ENCODE measurements at regions not wholly inside any gene's neighbourhood (a gene's known extent, or its start where the extent isn't known, plus 50 kb on each side); places are given as distances from the start of the nearest gene placed in this dataset.

- peaks cover 46% of the 10 kb centered on the region for H3K27me3 ChIP-seq (ENCODE audit: control insufficient read depth, extremely low read depth, insufficient read depth, low read length)
- no peak for DNase-seq (ENCODE audit: low read depth, low spot score)
- no peaks in the 10 kb centered on the region for H3K79me2 ChIP-seq (ENCODE audit: control insufficient read depth, insufficient read depth, low read length)
- no peak overlapping the region for H3K9ac ChIP-seq (ENCODE audit: control insufficient read depth, extremely low read depth, insufficient read depth, low read length)
- TF ChIP-seq EZH2 (IDR thresholded peaks at IDR 0.05; ENCODE audit: low read length), result no peak
- no peak for TF ChIP-seq CTCF (optimal IDR thresholded peaks at IDR 0.05 in 1 of 3, IDR thresholded peaks at IDR 0.05 in 1 of 3, conservative IDR thresholded peaks at IDR 0.05 in 1 of 3; ENCODE audit: extremely low read depth in 1 of 3, insufficient read depth in 2 of 3, low read length in 3 of 3)
- no peaks in the 10 kb centered on the region for H3K9me1 ChIP-seq (ENCODE audit: control insufficient read depth, extremely low read depth, insufficient read depth, low read length)
- H2AFZ ChIP-seq (ENCODE audit: control insufficient read depth, low read length), result no peak overlapping the region
- H3K36me3 ChIP-seq (ENCODE audit: control insufficient read depth in 2 of 2, extremely low read depth in 1 of 2, insufficient read depth in 2 of 2, low read length in 2 of 2), result no peaks in the 10 kb centered on the region
- no peak for FAIRE-seq
- H3K4me3 ChIP-seq (ENCODE audit: control insufficient read depth in 2 of 3, extremely low read depth in 1 of 3, insufficient read depth in 2 of 3, low read depth in 1 of 3, low read length in 3 of 3), result no peak overlapping the region
- H3K9me3 ChIP-seq (ENCODE audit: control insufficient read depth, low read depth, low read length), result no peaks in the 10 kb centered on the region
- H3K4me2 ChIP-seq (ENCODE audit: control insufficient read depth, extremely low read depth, insufficient read depth, low read depth, low read length), result no peak overlapping the region
- H3K27ac ChIP-seq (ENCODE audit: control insufficient read depth, insufficient read depth, low read length), result no peak overlapping the region
- dilution Hi-C loops (cut with MboI; ENCODE audit: extremely low pct_ligation_motif_present, low sequenced_read_pairs), result no loop called here
- H3K4me1 ChIP-seq (ENCODE audit: control insufficient read depth, extremely low read depth, insufficient read depth, low read length), result no peaks in the 10 kb centered on the region
- peaks cover 3% of the 10 kb centered on the region for H4K20me1 ChIP-seq (ENCODE audit: control insufficient read depth, extremely low read depth, insufficient read depth, low read length)
These were observed 51.1 kb upstream of the TMEM33 start for GRCh38 chr4:41883988-41884734.

- no peak for FAIRE-seq
- Histone ChIP-seq H3K9ac (ENCODE audit: control insufficient read depth, extremely low read depth, insufficient read depth, low read length) (no peak overlapping the region), H3K9me1 (ENCODE audit: control insufficient read depth, extremely low read depth, insufficient read depth, low read length) (no peaks in the 10 kb centered on the region), H3K4me3 (ENCODE audit: control insufficient read depth in 2 of 3, extremely low read depth in 1 of 3, insufficient read depth in 2 of 3, low read depth in 1 of 3, low read length in 3 of 3) (peak overlapping the region in 1 of 3 experiments; percentile 37), H3K36me3 (ENCODE audit: control insufficient read depth in 2 of 2, extremely low read depth in 1 of 2, insufficient read depth in 2 of 2, low read length in 2 of 2) (no peaks in the 10 kb centered on the region), H3K4me1 (ENCODE audit: control insufficient read depth, extremely low read depth, insufficient read depth, low read length) (no peaks in the 10 kb centered on the region), H3K27me3 (ENCODE audit: control insufficient read depth, extremely low read depth, insufficient read depth, low read length) (peaks cover 59% of the 10 kb centered on the region), H3K9me3 (ENCODE audit: control insufficient read depth, low read depth, low read length) (no peaks in the 10 kb centered on the region), H3K79me2 (ENCODE audit: control insufficient read depth, insufficient read depth, low read length) (no peaks in the 10 kb centered on the region), H4K20me1 (ENCODE audit: control insufficient read depth, extremely low read depth, insufficient read depth, low read length) (peaks cover 3% of the 10 kb centered on the region), H2AFZ (ENCODE audit: control insufficient read depth, low read length) (no peak overlapping the region), H3K27ac (ENCODE audit: control insufficient read depth, insufficient read depth, low read length) (no peak overlapping the region), H3K4me2 (ENCODE audit: control insufficient read depth, extremely low read depth, insufficient read depth, low read depth, low read length) (peak overlapping the region; percentile 65)
- peak; percentile 77 to 86 (median 84) for TF ChIP-seq CTCF (optimal IDR thresholded peaks at IDR 0.05 in 1 of 3, IDR thresholded peaks at IDR 0.05 in 1 of 3, conservative IDR thresholded peaks at IDR 0.05 in 1 of 3; ENCODE audit: extremely low read depth in 1 of 3, insufficient read depth in 2 of 3, low read length in 3 of 3)
- peak; percentile 93 for TF ChIP-seq EZH2 (IDR thresholded peaks at IDR 0.05; ENCODE audit: low read length)
- no peak for DNase-seq (ENCODE audit: low read depth, low spot score)
- dilution Hi-C loops (cut with MboI; ENCODE audit: extremely low pct_ligation_motif_present, low sequenced_read_pairs), result no loop called here
These were observed 52.4 kb upstream of the TMEM33 start for GRCh38 chr4:41882625-41883347.
